Astrocyte of the cerebellum (primary cell): ENCODE measurements at regions not wholly inside any gene's neighbourhood (a gene's known extent, or its start where the extent isn't known, plus 50 kb on each side); places are given as distances from the start of the nearest gene placed in this dataset.

Source experiments
- DNase-seq: peaks from one replicate; pipeline ENCODE4 v3.0.0-alpha.2; 2011; ENCODE audit warnings: low read depth
- H3K4me3 ChIP-seq: 2 replicates; pipeline ENCODE4 v1.5.1; 2011; ENCODE audit warnings: mild to moderate bottlenecking, low read depth, low read length, moderate library complexity
- CTCF ChIP-seq: IDR thresholded peaks from 2 replicates; pipeline ENCODE4 v1.5.1; 2012; ENCODE audit warnings: low read length, low read depth, moderate library complexity, mild to moderate bottlenecking; ENCODE audit errors: missing control alignments
- in situ Hi-C: cut with HindIII; loops from 2 replicates; pipeline ENCODE4 v1.10.0; 2017; ENCODE audit warnings: low sequenced_read_pairs

DNA sequence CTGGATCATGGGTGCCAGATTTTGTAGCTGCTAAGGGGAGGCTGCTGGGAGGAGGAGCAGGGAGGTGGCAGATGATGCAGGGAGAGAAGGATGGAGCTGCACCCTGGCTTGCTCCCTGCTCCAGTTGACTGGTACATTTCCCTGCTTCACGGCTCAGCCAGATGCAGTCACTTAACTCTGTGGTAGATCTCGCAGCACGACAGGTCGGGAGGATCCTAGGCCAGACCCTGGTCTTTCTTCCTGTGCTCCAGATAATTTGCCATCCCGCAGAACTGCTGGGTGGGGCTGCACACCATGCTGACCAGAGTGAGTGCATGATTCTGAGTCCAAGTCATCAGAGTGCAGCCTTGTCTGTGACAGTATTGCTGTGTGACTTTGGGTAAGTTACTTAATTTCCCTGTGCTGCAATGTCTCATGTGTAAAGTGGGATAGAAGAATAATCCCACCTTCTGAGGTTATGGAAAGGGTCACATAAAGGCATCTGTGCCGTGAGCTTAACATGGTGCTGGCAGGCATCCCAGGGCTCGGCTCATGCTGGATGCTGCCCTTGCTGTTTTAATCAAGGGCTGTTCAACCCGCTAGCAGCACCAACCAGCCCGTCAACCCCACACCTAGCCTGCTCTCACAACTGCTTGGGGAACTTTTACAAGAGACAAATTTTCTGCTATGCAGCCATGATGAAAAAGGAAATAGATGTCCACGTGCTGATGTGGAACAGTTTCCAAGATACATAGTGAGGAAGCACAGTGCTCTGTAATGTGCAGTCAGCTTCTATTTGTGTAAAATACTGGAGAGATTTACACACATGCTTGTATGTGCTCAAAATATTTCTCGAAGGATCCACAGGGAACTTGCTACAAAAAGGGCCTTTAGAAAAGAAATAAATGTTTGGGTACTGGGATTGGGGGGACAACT, 257.9 kb downstream of the CDH26 start:
- TF ChIP-seq CTCF, result no peak
- no peak for DNase-seq
- in situ Hi-C loops, result loop anchor here (25.0 kb wide), 1 partner anchor 1021 kb away; no protein-coding TSS in a partner anchor
- H3K4me3 ChIP-seq, result no peak overlapping the region

DNA sequence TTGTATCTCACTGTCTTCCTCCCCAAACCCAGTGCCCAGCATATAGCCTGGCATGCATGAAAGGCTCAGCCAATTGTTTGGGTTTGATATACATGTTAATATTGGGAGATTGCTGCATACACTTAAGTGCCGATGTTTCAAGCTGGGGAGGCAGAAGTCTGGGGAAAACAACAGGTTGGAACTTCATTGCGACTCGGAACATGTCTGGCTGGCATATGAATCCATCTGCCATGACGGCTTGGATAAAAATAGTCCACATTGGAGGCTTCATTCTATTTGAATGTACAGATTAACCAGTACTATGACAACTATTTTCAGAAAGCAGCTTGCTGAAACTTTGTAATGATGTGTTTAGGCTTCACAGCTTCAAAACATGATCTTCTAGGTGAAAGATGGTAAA, 261.0 kb downstream of the CDH26 start:
- DNase-seq, result no peak
- no peak for TF ChIP-seq CTCF
- H3K4me3 ChIP-seq, result no peak overlapping the region
- in situ Hi-C loops, result loop anchor here (25.0 kb wide), 1 partner anchor 1018 kb away; no protein-coding TSS in a partner anchor

- TF ChIP-seq CTCF, result no peak
- H3K4me3 ChIP-seq, result no peak overlapping the region
- no peak for DNase-seq
- in situ Hi-C loops, result loop anchor here (25.0 kb wide), 1 partner anchor 1017 kb away; no protein-coding TSS in a partner anchor
Observed at GRCh38 chr20:60219984-60220562, 261.9 kb downstream of the CDH26 start.

- no peak for TF ChIP-seq CTCF
- in situ Hi-C loops, result loop anchor here (25.0 kb wide), 1 partner anchor 1017 kb away; no protein-coding TSS in a partner anchor
- DNase-seq, result no peak
Observed at GRCh38 chr20:60220706-60221105, 262.5 kb downstream of the CDH26 start.

DNA sequence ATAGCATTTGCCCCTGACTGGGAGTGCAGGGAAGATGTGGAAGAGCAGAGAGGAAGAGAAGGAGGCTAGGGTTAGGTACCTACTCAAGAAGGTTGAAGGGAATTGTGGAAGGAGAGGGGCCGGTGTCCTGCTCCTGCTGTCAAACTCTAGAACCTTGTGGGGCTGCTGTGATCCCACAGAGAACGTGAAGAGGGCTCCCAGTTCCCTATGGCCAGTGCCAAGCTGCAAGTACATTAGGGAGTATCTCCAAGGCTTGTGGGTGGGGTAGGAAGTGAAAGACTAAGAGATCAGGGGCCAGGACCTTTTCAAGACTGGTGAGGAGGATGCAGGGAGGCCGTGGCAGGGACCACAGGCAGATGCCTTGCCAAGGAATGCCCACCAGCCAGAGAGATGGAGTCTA, 263.4 kb downstream of the CDH26 start:
- DNase-seq, result no peak
- TF ChIP-seq CTCF, result no peak
- H3K4me3 ChIP-seq, result no peak overlapping the region
- in situ Hi-C loops, result loop anchor here (25.0 kb wide), 1 partner anchor 1016 kb away; no protein-coding TSS in a partner anchor

More at GRCh38 chr20:60220706-60221105, 262.5 kb downstream of the CDH26 start:
- H3K4me3 ChIP-seq, result no peak overlapping the region

DNA sequence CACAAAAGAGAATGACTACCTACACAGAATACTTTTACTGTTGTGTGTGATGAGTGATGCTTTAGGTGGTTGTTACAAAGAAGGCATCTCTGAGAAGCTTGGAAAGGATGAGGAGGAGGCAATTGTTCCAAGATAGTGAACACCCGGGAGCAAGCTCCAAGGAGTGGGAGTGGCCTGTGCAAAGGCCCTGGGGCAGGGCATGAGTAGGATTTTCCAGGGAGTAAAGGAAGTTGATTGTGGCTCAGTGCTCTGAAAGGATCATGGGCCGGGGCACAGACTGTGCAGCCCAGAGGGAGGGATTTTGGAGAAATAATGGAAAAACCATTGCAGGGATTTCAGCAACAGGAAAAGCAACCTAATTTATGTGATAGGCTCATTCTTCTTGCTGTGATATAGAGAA, 264.3 kb downstream of the CDH26 start:
- TF ChIP-seq CTCF, result no peak
- H3K4me3 ChIP-seq, result no peak overlapping the region
- DNase-seq, result no peak
- in situ Hi-C loops, result loop anchor here (25.0 kb wide), 1 partner anchor 1015 kb away; no protein-coding TSS in a partner anchor
